ENCODE measurements at regions not wholly inside any gene's neighbourhood (a gene's known extent, or its start where the extent isn't known, plus 50 kb on each side); places are given as distances from the start of the nearest gene placed in this dataset.

DNA sequence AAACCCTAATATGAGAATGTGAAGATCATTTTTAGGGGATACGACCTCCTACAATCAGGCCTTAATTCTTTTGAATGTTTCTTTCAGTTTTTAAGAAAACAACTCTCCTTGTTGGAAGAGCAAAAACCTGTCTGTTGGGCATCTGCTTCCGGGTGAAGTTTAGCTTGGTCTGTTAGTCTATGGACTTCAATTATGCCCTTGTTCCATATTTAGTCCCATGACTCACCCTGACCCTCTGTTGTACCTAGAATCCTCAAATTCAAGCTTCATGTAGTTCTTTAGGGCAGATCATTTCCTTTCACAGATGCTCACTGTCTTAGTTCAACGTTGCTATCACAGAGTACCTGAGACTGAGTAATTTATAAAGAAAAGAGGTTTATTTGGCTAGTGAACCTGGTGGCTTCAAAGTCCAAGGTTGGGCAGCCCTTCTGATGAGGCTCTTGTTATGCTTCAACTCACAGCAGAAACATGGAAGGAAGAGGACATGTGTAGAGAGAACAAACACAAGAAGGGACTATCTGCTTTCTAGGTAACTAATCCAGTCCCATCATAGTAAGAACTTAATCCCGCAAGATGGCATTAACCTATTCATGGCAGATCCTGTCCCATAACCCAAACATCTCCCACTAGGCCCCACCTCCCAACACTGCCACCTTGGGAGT is 82.5 kb upstream of the SERPINE2 start (continued):
- TF ChIP-seq ZBTB40 (IDR thresholded peaks at IDR 0.05; ENCODE audit: borderline replicate concordance) (no peak), RFX5 (IDR thresholded peaks at IDR 0.05; ENCODE audit: low read depth, low read length) (no peak)

- SMC1A ChIA-PET (ENCODE audit: uncharacterized antibody, unreplicated experiment) = no interaction called here
- Histone ChIP-seq H3K36me3 (ENCODE audit: control insufficient read depth in 2 of 2, insufficient read depth in 2 of 2, low read length in 1 of 2) (no peaks in the 10 kb centered on the region), H4K20me1 (ENCODE audit: control insufficient read depth, insufficient read depth) (no peaks in the 10 kb centered on the region), H3K4me2 (ENCODE audit: control insufficient read depth, insufficient read depth) (no peak overlapping the region), H3K9ac (ENCODE audit: control insufficient read depth, insufficient read depth, low read length) (no peak overlapping the region), H2AFZ (ENCODE audit: control insufficient read depth, low read depth, low read length) (no peak overlapping the region), H3K9me3 (replicated peaks; ENCODE audit: control insufficient read depth, insufficient read depth, low read length) (no peaks in the 10 kb centered on the region; the same call in 2 of the 3 replicates), H3K79me2 (ENCODE audit: control insufficient read depth, insufficient read depth, low read length) (no peaks in the 10 kb centered on the region), H3K27ac (ENCODE audit: control insufficient read depth, insufficient read depth) (no peak overlapping the region), H3K27me3 (replicated peaks in 1 of 2; ENCODE audit: control insufficient read depth in 2 of 2, insufficient read depth in 2 of 2, low read length in 1 of 2) (no peaks in the 10 kb centered on the region), H3K4me3 (no peak overlapping the region), H3K4me1 (ENCODE audit: control insufficient read depth, insufficient read depth, low read length) (no peaks in the 10 kb centered on the region)
- no TSS peak for BruUV-seq (replicated peaks)
- POLR2A ChIA-PET = no interaction called here
- 44% methylated on average over 1 of the region's 1 CpG for WGBS (ENCODE audit: insufficient coverage, insufficient replicate concordance, low lambda C conversion rate, missing lambda C conversion rate)
- FAIRE-seq (no peak), DNase-seq (ENCODE audit: low read depth, low spot score) (no peak), ATAC-seq (no peak)
- RAD21 ChIA-PET (ENCODE audit: unreplicated experiment) = no interaction called here
- intact Hi-C loops (cut with micrococcal nuclease; ENCODE audit: unreplicated experiment) = no loop called here
- in situ Hi-C loops (cut with MboI) = no loop called here
- TF ChIP-seq TARDBP (IDR thresholded peaks at IDR 0.05; ENCODE audit: borderline replicate concordance) (no peak), CHD4 (IDR thresholded peaks at IDR 0.05) (no peak), MYB (IDR thresholded peaks at IDR 0.05; ENCODE audit: borderline replicate concordance, low read depth, low read length) (no peak), ZNF687 (IDR thresholded peaks at IDR 0.05) (no peak), NR2C1 (IDR thresholded peaks at IDR 0.05) (no peak), RCOR1 (conservative IDR thresholded peaks at IDR 0.05; ENCODE audit: low read depth, low read length) (no peak), IRF5 (IDR thresholded peaks at IDR 0.05; ENCODE audit: borderline replicate concordance) (no peak), TCF3 (IDR thresholded peaks at IDR 0.05; ENCODE audit: borderline replicate concordance, insufficient read depth, low read depth, low read length) (no peak)
- CTCF ChIA-PET = no interaction called here
These were observed 81.9 kb upstream of the SERPINE2 start for GRCh38 chr2:224120986-224121385.

Data from GM12878 (cell line).